ENCODE measurements at regions not wholly inside any gene's neighbourhood (a gene's known extent, or its start where the extent isn't known, plus 50 kb on each side); places are given as distances from the start of the nearest gene placed in this dataset.
A peak's percentile ranks its signal among the peaks of the same experiment; 100 is the strongest.

GRCh38 chr6:24990944-24991809 lies 55.4 kb upstream of the RIPOR2 start:
- H3K9me3 ChIP-seq (ENCODE audit: control insufficient read depth, insufficient read depth, low read length) = 0 out of 2 replicates have a peak, but pooled peaks cover 2% of the 10 kb centered on the region
- H2AK9ac ChIP-seq (replicated peaks; ENCODE audit: low read depth, low read length, poor library complexity) = no peak overlapping the region
- H4K20me1 ChIP-seq (ENCODE audit: insufficient read depth, low read length) = no peaks in the 10 kb centered on the region
- no CpG with 5 or more reads among the region's 4 CpGs for WGBS, 2 experiments (ENCODE audit: extremely low coverage in 2 of 2, insufficient read length in 1 of 2)
- TF ChIP-seq CHD1 (IDR thresholded peaks at IDR 0.05; ENCODE audit: low read depth, low read length) (no peak), CEBPB (IDR thresholded peaks at IDR 0.05; ENCODE audit: low read depth, low read length) (no peak), ELK1 (IDR thresholded peaks at IDR 0.05; ENCODE audit: borderline replicate concordance, low read depth, low read length) (no peak), MXI1 (IDR thresholded peaks at IDR 0.05; ENCODE audit: borderline replicate concordance, low read depth, low read length) (no peak), MAZ (IDR thresholded peaks at IDR 0.05; ENCODE audit: borderline replicate concordance, low read depth, low read length) (no peak), MAFK (IDR thresholded peaks at IDR 0.05; ENCODE audit: low read depth, low read length) (no peak), NFE2L2 (IDR thresholded peaks at IDR 0.05; ENCODE audit: low read depth, low read length) (no peak), CTCF (conservative IDR thresholded peaks at IDR 0.05; ENCODE audit: low read depth, low read length) (no peak), USF2 (IDR thresholded peaks at IDR 0.05; ENCODE audit: low read depth, low read length) (no peak), POLR2A (IDR thresholded peaks at IDR 0.05; ENCODE audit: low read depth, low read length) (no peak), RCOR1 (IDR thresholded peaks at IDR 0.05; ENCODE audit: insufficient replicate concordance, low read length) (no peak), RFX5 (IDR thresholded peaks at IDR 0.05; ENCODE audit: low read depth, low read length) (no peak), RAD21 (IDR thresholded peaks at IDR 0.05; ENCODE audit: low read length) (no peak), BHLHE40 (IDR thresholded peaks at IDR 0.05; ENCODE audit: low read depth, low read length) (no peak)
- no peak overlapping the region for H3K4me2 ChIP-seq (ENCODE audit: low read depth, low read length)
- no TSS peak for BruUV-seq (replicated peaks)
- 0 out of 2 replicates have a peak overlapping the region, but pooled peaks have one; percentile 11 for H3K14ac ChIP-seq (replicated peaks; ENCODE audit: low read depth, low read length)
- intact Hi-C loops (cut with micrococcal nuclease) (loop anchor here (1.0 to 2.0 kb wide), 2 partner anchors 60 to 79 kb away; no protein-coding TSS in a partner anchor), dilution Hi-C loops (cut with HindIII; ENCODE audit: low sequenced_read_pairs, unreplicated experiment) (no loop called here), in situ Hi-C loops (cut with MboI; ENCODE audit: low sequenced_read_pairs) (no loop called here)
- no peak overlapping the region for H3K23ac ChIP-seq (ENCODE audit: low read depth, low read length)
- H2BK20ac ChIP-seq (ENCODE audit: low read depth, low read length) = peak overlapping the region; percentile 76
- ATAC-seq (ENCODE audit: low read depth) = no peak
- H3K9me1 ChIP-seq (ENCODE audit: insufficient read depth, low read length) = peaks cover 3% of the 10 kb centered on the region; the same call in 1 of the 2 replicates
- H3K9ac ChIP-seq (ENCODE audit: low read depth, low read length) = no peak overlapping the region
- peak overlapping the region; percentile 69 for H3K18ac ChIP-seq (ENCODE audit: low read depth, low read length)
- peak overlapping the region in 1 of 2 experiments; percentile 38; a peak in 2 of 4 replicates for H4K8ac ChIP-seq (ENCODE audit: low read depth in 2 of 2, low read length in 2 of 2)
- H3K27me3 ChIP-seq (ENCODE audit: control insufficient read depth, insufficient read depth, low read length) = no peaks in the 10 kb centered on the region
- ChIA-PET CTCF (interaction anchor here (0.9 to 3.5 kb wide), 15 partner anchors 36 to 142 kb away, joined by 3 to 24 read pairs (median 4); no protein-coding TSS in a partner anchor), POLR2A (ENCODE audit: unreplicated experiment) (no interaction called here)
- H2AFZ ChIP-seq (replicated peaks; ENCODE audit: low read length, poor library complexity) = no peak overlapping the region
- H4K91ac ChIP-seq (ENCODE audit: insufficient read depth, low read depth, low read length) = peak overlapping the region; percentile 79
- peak overlapping the region; percentile 87; the same call in 2 of the 3 replicates for H2BK15ac ChIP-seq (ENCODE audit: low read depth, low read length)
- H3K27ac ChIP-seq (ENCODE audit: insufficient read depth, low read length) = 0 out of 2 replicates have a peak overlapping the region, but pooled peaks have one; percentile 7
- H3K4me3 ChIP-seq (ENCODE audit: insufficient read depth, low read depth, low read length) = no peak overlapping the region
- no peak overlapping the region for H3K56ac ChIP-seq (ENCODE audit: extremely low read depth, insufficient read depth, low read length)
- H2BK5ac ChIP-seq (ENCODE audit: low read depth, low read length, poor library complexity, severe bottlenecking) = peak overlapping the region; percentile 37
- peaks cover 3% of the 10 kb centered on the region for H3K4me1 ChIP-seq (ENCODE audit: control insufficient read depth, insufficient read depth, low read length)
- DNase-seq = no peak
- peak overlapping the region; percentile 66 for H2BK120ac ChIP-seq (ENCODE audit: low read depth, low read length)
- peak overlapping the region; percentile 81 for H2AK5ac ChIP-seq (ENCODE audit: low read depth, low read length)
- H3K36me3 ChIP-seq (ENCODE audit: control insufficient read depth, insufficient read depth, low read length) = no peaks in the 10 kb centered on the region
- no peaks in the 10 kb centered on the region for H3K79me1 ChIP-seq (ENCODE audit: low read depth in 1 of 2, low read length in 2 of 2)
- H3K4ac ChIP-seq (ENCODE audit: low read depth, low read length) = peak overlapping the region; percentile 47
- 0 out of 2 replicates have a peak overlapping the region, but pooled peaks have one; percentile 30 for H4K5ac ChIP-seq (ENCODE audit: low read depth, low read length)

All from IMR-90 (cell line).